Panc1 (cell line): ENCODE measurements at regions not wholly inside any gene's neighbourhood (a gene's known extent, or its start where the extent isn't known, plus 50 kb on each side); places are given as distances from the start of the nearest gene placed in this dataset.

Experiments
- POLR2AphosphoS5 ChIP-seq: IDR thresholded peaks from 2 replicates; pipeline ENCODE4 v1.6.1; 2012; ENCODE audit warnings: mild to moderate bottlenecking, low read depth, low read length, moderate library complexity
- TF ChIP-seq, protein P1 (sequence below): fragments of 450-650 bp; IDR thresholded peaks from 2 replicates; pipeline ENCODE4 v1.5.1; 2017; ENCODE audit warnings: mild to moderate bottlenecking

DNA sequence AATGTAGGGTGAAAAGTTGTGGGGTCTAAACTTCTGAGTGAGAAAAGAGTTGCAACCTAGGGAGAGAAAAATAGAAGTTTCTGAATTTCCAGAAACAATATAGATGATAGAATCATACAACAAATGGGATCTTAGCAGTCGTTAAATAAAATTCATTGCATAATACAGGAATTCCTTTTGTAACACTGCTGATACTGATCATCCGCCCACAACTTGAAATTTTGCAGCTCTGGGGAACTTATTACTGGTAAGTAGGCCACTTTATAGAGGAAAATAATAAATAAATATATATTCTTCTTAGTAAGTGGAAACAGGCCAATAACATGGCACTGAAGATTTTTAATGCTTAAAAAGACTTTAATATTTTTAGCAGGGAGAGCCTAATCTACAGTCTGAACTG is 81.9 kb upstream of the SMIM30 start:
- TF ChIP-seq, protein P1, sequence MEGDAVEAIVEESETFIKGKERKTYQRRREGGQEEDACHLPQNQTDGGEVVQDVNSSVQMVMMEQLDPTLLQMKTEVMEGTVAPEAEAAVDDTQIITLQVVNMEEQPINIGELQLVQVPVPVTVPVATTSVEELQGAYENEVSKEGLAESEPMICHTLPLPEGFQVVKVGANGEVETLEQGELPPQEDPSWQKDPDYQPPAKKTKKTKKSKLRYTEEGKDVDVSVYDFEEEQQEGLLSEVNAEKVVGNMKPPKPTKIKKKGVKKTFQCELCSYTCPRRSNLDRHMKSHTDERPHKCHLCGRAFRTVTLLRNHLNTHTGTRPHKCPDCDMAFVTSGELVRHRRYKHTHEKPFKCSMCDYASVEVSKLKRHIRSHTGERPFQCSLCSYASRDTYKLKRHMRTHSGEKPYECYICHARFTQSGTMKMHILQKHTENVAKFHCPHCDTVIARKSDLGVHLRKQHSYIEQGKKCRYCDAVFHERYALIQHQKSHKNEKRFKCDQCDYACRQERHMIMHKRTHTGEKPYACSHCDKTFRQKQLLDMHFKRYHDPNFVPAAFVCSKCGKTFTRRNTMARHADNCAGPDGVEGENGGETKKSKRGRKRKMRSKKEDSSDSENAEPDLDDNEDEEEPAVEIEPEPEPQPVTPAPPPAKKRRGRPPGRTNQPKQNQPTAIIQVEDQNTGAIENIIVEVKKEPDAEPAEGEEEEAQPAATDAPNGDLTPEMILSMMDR = no peak
- TF ChIP-seq POLR2AphosphoS5 = no peak
